H9 (cell line): ENCODE measurements at regions not wholly inside any gene's neighbourhood (a gene's known extent, or its start where the extent isn't known, plus 50 kb on each side); places are given as distances from the start of the nearest gene placed in this dataset.

Experiments used
- DNase-seq: peaks from one replicate; pipeline ENCODE4 v3.0.0-alpha.2; 2017
- H2AFZ ChIP-seq: one replicate; pipeline ENCODE4 v1.6.1; 2013; ENCODE audit warnings: mild to moderate bottlenecking, low read length, control low read depth, moderate library complexity
- H2AK5ac ChIP-seq: 2 replicates; pipeline ENCODE4 v1.6.1; 2013; ENCODE audit warnings: low read length, control low read depth, mixed read lengths; ENCODE audit not compliant: insufficient read length
- H2BK120ac ChIP-seq: one replicate; pipeline ENCODE4 v1.6.1; 2013; ENCODE audit warnings: low read depth, mild to moderate bottlenecking, low read length, control low read depth, inconsistent platforms; ENCODE audit not compliant: poor library complexity, severe bottlenecking
- H2BK12ac ChIP-seq: 2 replicates; pipeline ENCODE4 v1.6.1; 2013; ENCODE audit warnings: low read length, control low read depth, mixed read lengths, low read depth; ENCODE audit not compliant: insufficient read length
- H2BK15ac ChIP-seq: 2 replicates; pipeline ENCODE4 v1.6.1; 2013; ENCODE audit warnings: low read depth, low read length, control low read depth
- H2BK20ac ChIP-seq: one replicate; pipeline ENCODE4 v1.6.1; 2013; ENCODE audit warnings: low read depth, mild to moderate bottlenecking, low read length, control low read depth, inconsistent platforms; ENCODE audit not compliant: poor library complexity, severe bottlenecking
- H2BK5ac ChIP-seq: 2 replicates; pipeline ENCODE4 v1.6.1; 2013; ENCODE audit warnings: low read length, control low read depth, mixed read lengths; ENCODE audit not compliant: insufficient read length
- H3K14ac ChIP-seq: 2 replicates; pipeline ENCODE4 v1.6.1; 2013; ENCODE audit warnings: low read length, control low read depth; ENCODE audit not compliant: insufficient read depth
- H3K18ac ChIP-seq: 2 replicates; pipeline ENCODE4 v1.6.1; 2013; ENCODE audit warnings: low read depth, mild to moderate bottlenecking, mixed read lengths, low read length, control low read depth; ENCODE audit not compliant: insufficient read length
- H3K23ac ChIP-seq: 2 replicates; pipeline ENCODE4 v1.6.1; 2013; ENCODE audit warnings: low read length, control low read depth, mixed read lengths, low read depth; ENCODE audit not compliant: insufficient read length
- H3K23me2 ChIP-seq: 2 replicates; pipeline ENCODE4 v1.6.1; 2013; ENCODE audit warnings: low read depth, mild to moderate bottlenecking, mixed read lengths, low read length, control low read depth; ENCODE audit not compliant: insufficient read length, poor library complexity, severe bottlenecking
- H3K27ac ChIP-seq: 2 replicates; pipeline ENCODE4 v1.5.1; 2013; ENCODE audit warnings: low read length, control low read depth, mixed read lengths, low read depth; ENCODE audit not compliant: insufficient read length
- H3K27me3 ChIP-seq: 2 replicates; pipeline ENCODE4 v1.6.1; 2013; ENCODE audit warnings: low read length, control low read depth, inconsistent platforms; ENCODE audit not compliant: insufficient read depth
- H3K4ac ChIP-seq: 2 replicates; pipeline ENCODE4 v1.6.1; 2013; ENCODE audit warnings: low read depth, mild to moderate bottlenecking, control low read depth, inconsistent platforms, low read length, moderate library complexity
- H3K4me1 ChIP-seq: 2 replicates; pipeline ENCODE4 v1.6.1; 2013; ENCODE audit warnings: low read length, control low read depth, inconsistent platforms; ENCODE audit not compliant: insufficient read depth
- H3K4me2 ChIP-seq: 2 replicates; pipeline ENCODE4 v1.6.1; 2013; ENCODE audit warnings: low read length, control low read depth, mixed read lengths; ENCODE audit not compliant: insufficient read length, insufficient read depth
- H3K56ac ChIP-seq: 2 replicates; pipeline ENCODE4 v1.6.1; 2013; ENCODE audit warnings: low read depth, mild to moderate bottlenecking, mixed read lengths, low read length, control low read depth; ENCODE audit not compliant: insufficient read length
- H3K79me1 ChIP-seq: 2 replicates; pipeline ENCODE4 v1.6.1; 2013; ENCODE audit warnings: low read depth, mild to moderate bottlenecking, moderate library complexity, low read length, control low read depth, inconsistent platforms; ENCODE audit not compliant: insufficient read depth, poor library complexity, severe bottlenecking
- H3K79me2 ChIP-seq: 2 replicates; pipeline ENCODE4 v1.6.1; 2013; ENCODE audit warnings: low read length, control low read depth, inconsistent platforms; ENCODE audit not compliant: insufficient read depth
- H3K9ac ChIP-seq: 2 replicates; pipeline ENCODE4 v1.6.1; 2013; ENCODE audit warnings: low read length, control low read depth, mixed read lengths; ENCODE audit not compliant: insufficient read length; ENCODE audit errors: extremely low read depth
- H3K9me3 ChIP-seq: one replicate; pipeline ENCODE4 v1.6.1; 2013; ENCODE audit warnings: low read depth, low read length, inconsistent platforms; ENCODE audit not compliant: control insufficient read depth
- H3T11ph ChIP-seq: one replicate; pipeline ENCODE4 v1.6.1; 2013; ENCODE audit warnings: mild to moderate bottlenecking, low read length, control low read depth, inconsistent platforms
- H4K20me1 ChIP-seq: one replicate; pipeline ENCODE4 v1.6.1; 2013; ENCODE audit not compliant: control insufficient read depth, insufficient read length, insufficient read depth
- H4K5ac ChIP-seq: 2 replicates; pipeline ENCODE4 v1.6.1; 2013; ENCODE audit warnings: low read depth, mild to moderate bottlenecking, mixed read lengths, low read length, control low read depth; ENCODE audit not compliant: insufficient read length
- H4K8ac ChIP-seq: replicated peaks from 2 replicates; pipeline ENCODE4 v1.6.1; 2013; ENCODE audit warnings: low read length, control low read depth, mixed read lengths, low read depth; ENCODE audit not compliant: insufficient read length
- H4K91ac ChIP-seq: 2 replicates; pipeline ENCODE4 v1.6.1; 2013; ENCODE audit warnings: low read depth, mild to moderate bottlenecking, moderate library complexity, mixed read lengths, low read length, control low read depth; ENCODE audit not compliant: insufficient read length
- H3K27ac Mint-ChIP-seq, 3 experiments: 2 replicates in 2 of 3; 3 replicates in 1 of 3; pipeline ENCODE4 v1.8.0; 2020 to 2021; ENCODE audit warnings: mixed read lengths in 3 of 3, mild to moderate bottlenecking in 1 of 3, moderate library complexity in 1 of 3
- H3K27me3 Mint-ChIP-seq: 2 replicates; pipeline ENCODE4 v1.8.0; 2021; ENCODE audit warnings: low read depth, mild to moderate bottlenecking, moderate library complexity, mixed read lengths
- H3K36me3 Mint-ChIP-seq, 3 experiments: 2 replicates in 2 of 3; 3 replicates in 1 of 3; pipeline ENCODE4 v1.8.0; 2020 to 2021; ENCODE audit warnings: low read depth in 3 of 3, mixed read lengths in 3 of 3; ENCODE audit not compliant: insufficient read depth in 1 of 3
- H3K4me1 Mint-ChIP-seq, 2 experiments: 2 replicates each; pipeline ENCODE4 v1.8.0; 2020; ENCODE audit warnings: mixed read lengths in 2 of 2
- H3K4me3 Mint-ChIP-seq, 2 experiments: 2 replicates in 1 of 2; 3 replicates in 1 of 2; pipeline ENCODE4 v1.8.0; 2020 to 2021; ENCODE audit warnings: mild to moderate bottlenecking in 2 of 2, mixed read lengths in 2 of 2, moderate library complexity in 1 of 2
- H3K9me3 Mint-ChIP-seq, 2 experiments: 2 replicates in 1 of 2; 3 replicates in 1 of 2; pipeline ENCODE4 v1.8.0; 2020; ENCODE audit warnings: mild to moderate bottlenecking in 2 of 2, mixed read lengths in 2 of 2, moderate library complexity in 1 of 2
- WGBS: extraction: QIAGEN DNeasy Blood & Tissue Kit; methylation state at CpG from one replicate; pipeline ENCODE4 v1.1.7; 2013; ENCODE audit warnings: missing lambda C conversion rate, low lambda C conversion rate, mixed read lengths; ENCODE audit not compliant: insufficient read length; ENCODE audit errors: extremely low coverage; 5-methylcytosine and 5-hydroxymethylcytosine counted together
- TF ChIP-seq, protein P1 (sequence below): fragments of 200-600 bp; sonication (generic); conservative IDR thresholded peaks from 3 replicates; pipeline ENCODE4 v1.8.0; 2021; ENCODE audit warnings: antibody characterized with exemption, mild to moderate bottlenecking

GRCh38 chr18:47501946-47502345 lies 250.5 kb upstream of the SKOR2 start:
- no peak overlapping the region for H4K8ac ChIP-seq
- no peak overlapping the region for H2BK12ac ChIP-seq
- H4K20me1 ChIP-seq = no peaks in the 10 kb centered on the region
- no peak overlapping the region for H2BK15ac ChIP-seq
- Mint-ChIP-seq H3K4me3 (no peak overlapping the region), H3K4me1 (peaks cover 0 to under 1% of the 10 kb centered on the region in 2 experiments; a peak in 1 of 4 replicates), H3K9me3 (no peaks in the 10 kb centered on the region), H3K27me3 (peaks cover 2% of the 10 kb centered on the region), H3K36me3 (no peaks in the 10 kb centered on the region), H3K27ac (no peak overlapping the region)
- no peak overlapping the region for H4K5ac ChIP-seq
- no peak overlapping the region for H3K14ac ChIP-seq
- H3K9me3 ChIP-seq = no peaks in the 10 kb centered on the region
- no peak overlapping the region for H3K27ac ChIP-seq
- no peak overlapping the region for H2BK5ac ChIP-seq
- no peaks in the 10 kb centered on the region for H3K79me1 ChIP-seq
- no peak overlapping the region for H2AK5ac ChIP-seq
- no CpG with 5 or more reads among the region's 6 CpGs for WGBS
- H3T11ph ChIP-seq = no peak overlapping the region
- no peak overlapping the region for H2BK20ac ChIP-seq
- TF ChIP-seq, protein P1, sequence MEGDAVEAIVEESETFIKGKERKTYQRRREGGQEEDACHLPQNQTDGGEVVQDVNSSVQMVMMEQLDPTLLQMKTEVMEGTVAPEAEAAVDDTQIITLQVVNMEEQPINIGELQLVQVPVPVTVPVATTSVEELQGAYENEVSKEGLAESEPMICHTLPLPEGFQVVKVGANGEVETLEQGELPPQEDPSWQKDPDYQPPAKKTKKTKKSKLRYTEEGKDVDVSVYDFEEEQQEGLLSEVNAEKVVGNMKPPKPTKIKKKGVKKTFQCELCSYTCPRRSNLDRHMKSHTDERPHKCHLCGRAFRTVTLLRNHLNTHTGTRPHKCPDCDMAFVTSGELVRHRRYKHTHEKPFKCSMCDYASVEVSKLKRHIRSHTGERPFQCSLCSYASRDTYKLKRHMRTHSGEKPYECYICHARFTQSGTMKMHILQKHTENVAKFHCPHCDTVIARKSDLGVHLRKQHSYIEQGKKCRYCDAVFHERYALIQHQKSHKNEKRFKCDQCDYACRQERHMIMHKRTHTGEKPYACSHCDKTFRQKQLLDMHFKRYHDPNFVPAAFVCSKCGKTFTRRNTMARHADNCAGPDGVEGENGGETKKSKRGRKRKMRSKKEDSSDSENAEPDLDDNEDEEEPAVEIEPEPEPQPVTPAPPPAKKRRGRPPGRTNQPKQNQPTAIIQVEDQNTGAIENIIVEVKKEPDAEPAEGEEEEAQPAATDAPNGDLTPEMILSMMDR = no peak
- H3K56ac ChIP-seq = no peak overlapping the region
- no peak overlapping the region for H3K4ac ChIP-seq
- H3K18ac ChIP-seq = no peak overlapping the region
- H2AFZ ChIP-seq = no peak overlapping the region
- H3K9ac ChIP-seq = no peak overlapping the region
- H4K91ac ChIP-seq = no peak overlapping the region
- H3K79me2 ChIP-seq = no peaks in the 10 kb centered on the region
- H3K27me3 ChIP-seq = no peaks in the 10 kb centered on the region
- H3K4me1 ChIP-seq = no peaks in the 10 kb centered on the region
- DNase-seq = no peak
- no peak overlapping the region for H3K23ac ChIP-seq
- no peak overlapping the region for H2BK120ac ChIP-seq
- no peak overlapping the region for H3K4me2 ChIP-seq
- H3K23me2 ChIP-seq = no peaks in the 10 kb centered on the region
